Upper lobe of left lung (tissue), 6 donors: ENCODE measurements at regions not wholly inside any gene's neighbourhood (a gene's known extent, or its start where the extent isn't known, plus 50 kb on each side); places are given as distances from the start of the nearest gene placed in this dataset.

ENCODE experiments used
- ATAC-seq, 2 donors: fragments of 200-7000 bp; cut with Tn5 transposase; one replicate each; pipeline ENCODE4 v1.9.1; 2022; ENCODE audit warnings: mild to moderate bottlenecking in 2 of 2, moderate library complexity in 2 of 2; ENCODE audit not compliant: low FRiP score in 2 of 2
- DNase-seq, 2 donors: peaks; one replicate each; pipeline ENCODE4 v3.0.0-alpha.2; 2019 to 2020
- H3K27ac ChIP-seq, 4 donors: fragments of 200-600 bp; sonication (generic); one replicate each; pipeline ENCODE4 v1.5.1; 2016 to 2019
- H3K27me3 ChIP-seq, 4 donors: fragments of 200-600 bp; sonication (generic); one replicate each; pipeline ENCODE4 v1.5.1; 2017 to 2019
- H3K36me3 ChIP-seq, 4 donors: fragments of 200-600 bp; sonication (generic); one replicate each; pipeline ENCODE4 v1.5.1; 2016 to 2019
- H3K4me1 ChIP-seq, 4 donors: fragments of 200-600 bp; sonication (generic); one replicate each; pipeline ENCODE4 v1.5.1; 2018 to 2019
- H3K4me3 ChIP-seq, 4 donors: fragments of 200-600 bp; sonication (generic); one replicate each; pipeline ENCODE4 v1.5.1; 2017 to 2019; ENCODE audit warnings: mild to moderate bottlenecking in 2 of 4, moderate library complexity in 1 of 4
- H3K9me3 ChIP-seq, 4 donors: fragments of 200-600 bp; sonication (generic); one replicate each; pipeline ENCODE4 v1.5.1; 2018 to 2019
- EP300 ChIP-seq, 4 donors: sonication (generic); formaldehyde crosslinking; IDR thresholded peaks; one replicate each; pipeline ENCODE4 v1.5.1; 2017; ENCODE audit warnings: antibody characterized with exemption in 4 of 4, control low read depth in 2 of 4
- POLR2A ChIP-seq, 4 donors: fragments of 450-650 bp; IDR thresholded peaks; one replicate each; pipeline ENCODE4 v1.5.1; 2016 to 2017; ENCODE audit warnings: antibody characterized with exemption in 4 of 4, mild to moderate bottlenecking in 2 of 4
- POLR2AphosphoS5 ChIP-seq, 2 donors: sonication (generic); formaldehyde crosslinking; IDR thresholded peaks; one replicate each; pipeline ENCODE4 v1.5.1; 2017; ENCODE audit warnings: antibody characterized with exemption in 2 of 2
- WGBS, 2 donors: methylation state at CpG; one replicate each; pipeline ENCODE4 v1.1.5; 2017 to 2018; 5-methylcytosine and 5-hydroxymethylcytosine counted together
- TF ChIP-seq, protein P1 (sequence below), 6 experiments: fragments of 450-650 bp in 4 of 6; fragments of 200-600 bp in 2 of 6; sonication (generic) in 2 of 6; IDR thresholded peaks; one replicate each; pipeline ENCODE4 v1.5.1; 2016 to 2019; ENCODE audit warnings: antibody characterized with exemption in 6 of 6
- donor health status: DM: no; HTN: no; CAD: no; lungs with moderate emphysema.
- donor health status: DM: no; HTN: yes; CAD: no; lungs with severe emphysema.

DNA sequence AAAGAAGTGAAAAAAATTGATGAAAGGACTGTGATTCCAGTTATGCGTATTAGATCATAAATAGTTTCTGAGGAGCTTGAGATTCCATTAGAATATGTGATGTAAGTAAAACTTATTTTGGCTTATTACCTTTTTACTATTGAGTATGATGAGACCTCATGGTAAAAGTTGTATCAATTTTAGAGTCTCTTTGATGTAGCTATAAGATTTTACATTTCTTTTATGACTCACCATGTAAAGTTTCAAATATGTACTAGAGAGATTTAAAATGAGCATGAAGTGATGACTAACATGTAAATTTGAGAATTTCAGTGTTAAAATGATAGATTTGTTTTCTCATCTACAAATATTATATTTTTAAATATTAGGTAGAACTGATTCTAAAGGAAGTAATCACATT, 276.5 kb downstream of the OTUD1 start:
- no peak for ATAC-seq
- Histone ChIP-seq H3K4me3 (no peak overlapping the region), H3K4me1 (no peaks in the 10 kb centered on the region), H3K9me3 (no peaks in the 10 kb centered on the region), H3K27ac (no peak overlapping the region), H3K36me3 (no peaks in the 10 kb centered on the region), H3K27me3 (no peaks in the 10 kb centered on the region)
- no peak for TF ChIP-seq POLR2AphosphoS5 (IDR thresholded peaks at IDR 0.05)
- no peak for TF ChIP-seq EP300 (IDR thresholded peaks at IDR 0.05)
- TF ChIP-seq, protein P1, sequence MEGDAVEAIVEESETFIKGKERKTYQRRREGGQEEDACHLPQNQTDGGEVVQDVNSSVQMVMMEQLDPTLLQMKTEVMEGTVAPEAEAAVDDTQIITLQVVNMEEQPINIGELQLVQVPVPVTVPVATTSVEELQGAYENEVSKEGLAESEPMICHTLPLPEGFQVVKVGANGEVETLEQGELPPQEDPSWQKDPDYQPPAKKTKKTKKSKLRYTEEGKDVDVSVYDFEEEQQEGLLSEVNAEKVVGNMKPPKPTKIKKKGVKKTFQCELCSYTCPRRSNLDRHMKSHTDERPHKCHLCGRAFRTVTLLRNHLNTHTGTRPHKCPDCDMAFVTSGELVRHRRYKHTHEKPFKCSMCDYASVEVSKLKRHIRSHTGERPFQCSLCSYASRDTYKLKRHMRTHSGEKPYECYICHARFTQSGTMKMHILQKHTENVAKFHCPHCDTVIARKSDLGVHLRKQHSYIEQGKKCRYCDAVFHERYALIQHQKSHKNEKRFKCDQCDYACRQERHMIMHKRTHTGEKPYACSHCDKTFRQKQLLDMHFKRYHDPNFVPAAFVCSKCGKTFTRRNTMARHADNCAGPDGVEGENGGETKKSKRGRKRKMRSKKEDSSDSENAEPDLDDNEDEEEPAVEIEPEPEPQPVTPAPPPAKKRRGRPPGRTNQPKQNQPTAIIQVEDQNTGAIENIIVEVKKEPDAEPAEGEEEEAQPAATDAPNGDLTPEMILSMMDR (IDR thresholded peaks at IDR 0.05): no peak
- TF ChIP-seq POLR2A (IDR thresholded peaks at IDR 0.05): no peak
- WGBS, 2 donors: 80 to 98% methylated on average over 1 of the region's 1 CpG
- DNase-seq: no peak

DNA sequence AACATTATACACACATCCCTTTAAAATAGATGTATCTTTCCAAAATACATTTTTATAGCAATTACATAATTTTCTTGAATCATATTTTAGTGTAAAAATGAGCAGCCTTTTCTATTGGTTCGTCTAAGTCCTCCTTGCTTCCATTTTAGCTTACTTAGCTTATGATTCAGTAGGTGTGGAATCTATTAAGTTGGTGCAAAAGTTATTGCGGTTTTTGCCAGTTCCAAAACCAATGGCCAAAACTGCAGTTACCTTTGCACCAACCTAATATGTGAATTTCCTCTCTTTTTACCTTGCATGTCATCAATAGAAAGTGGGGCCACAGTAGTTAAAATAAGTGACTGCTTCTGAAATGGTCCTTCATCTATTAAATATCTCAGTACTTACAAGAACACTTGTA, 279.0 kb downstream of the OTUD1 start:
- WGBS, 2 donors: 58 to 66% methylated on average over 2 of the region's 2 CpGs
- no peak overlapping the region for H3K27ac ChIP-seq
- no peaks in the 10 kb centered on the region for H3K9me3 ChIP-seq
- H3K36me3 ChIP-seq: no peaks in the 10 kb centered on the region
- DNase-seq: no peak
- ATAC-seq: no peak
- no peaks in the 10 kb centered on the region for H3K4me1 ChIP-seq
- no peaks in the 10 kb centered on the region for H3K27me3 ChIP-seq
- TF ChIP-seq POLR2AphosphoS5 (IDR thresholded peaks at IDR 0.05) (no peak), POLR2A (IDR thresholded peaks at IDR 0.05) (no peak), EP300 (IDR thresholded peaks at IDR 0.05) (no peak)
- TF ChIP-seq, protein P1 (IDR thresholded peaks at IDR 0.05): no peak
- no peak overlapping the region for H3K4me3 ChIP-seq

DNA sequence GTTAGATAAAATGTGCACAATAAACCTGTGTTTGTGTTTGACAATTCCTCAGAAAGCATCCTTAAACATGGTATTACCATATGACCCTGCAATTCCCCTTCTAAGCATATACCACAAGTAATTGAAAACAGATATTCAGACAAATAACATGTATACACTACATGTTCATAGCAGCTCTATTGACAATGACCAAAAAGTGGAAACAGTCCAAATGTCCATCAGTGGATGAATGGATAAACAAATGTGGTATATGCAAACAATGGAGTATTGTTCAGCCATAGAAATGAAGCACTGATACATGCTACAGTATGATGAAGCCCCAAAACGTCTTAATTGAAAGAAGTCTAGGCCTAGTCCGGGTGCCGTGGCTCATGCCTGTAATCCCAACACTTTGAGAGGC, 280.1 kb downstream of the OTUD1 start:
- Histone ChIP-seq H3K9me3 (no peaks in the 10 kb centered on the region), H3K36me3 (no peaks in the 10 kb centered on the region), H3K27ac (no peak overlapping the region), H3K27me3 (no peaks in the 10 kb centered on the region), H3K4me3 (no peak overlapping the region), H3K4me1 (no peaks in the 10 kb centered on the region)
- 75 to 89% methylated on average over 3 of the region's 3 CpGs for WGBS, 2 donors
- DNase-seq (no peak), ATAC-seq (no peak)
- TF ChIP-seq POLR2AphosphoS5 (IDR thresholded peaks at IDR 0.05): no peak
- TF ChIP-seq EP300 (IDR thresholded peaks at IDR 0.05): no peak
- TF ChIP-seq POLR2A (IDR thresholded peaks at IDR 0.05): no peak
- TF ChIP-seq, protein P1 (IDR thresholded peaks at IDR 0.05): no peak

DNA sequence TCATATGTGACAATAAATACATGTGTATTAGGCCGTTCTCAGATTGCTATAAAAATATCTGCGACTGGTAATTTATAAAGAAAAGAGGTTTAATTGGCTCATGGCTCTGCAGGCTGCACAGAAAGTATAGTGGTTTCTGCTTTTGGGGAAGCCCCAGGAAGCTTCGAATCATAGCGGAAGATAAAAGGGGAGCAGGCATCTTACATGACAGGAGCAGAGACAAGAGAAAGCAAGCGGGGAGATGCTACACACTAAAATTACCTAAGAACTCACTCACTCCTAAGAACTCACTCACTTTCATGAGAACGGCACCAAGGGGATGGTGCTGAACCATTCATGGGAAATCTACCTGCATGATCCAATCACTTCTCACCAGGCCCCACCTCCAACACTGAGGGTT, 284.9 kb downstream of the OTUD1 start:
- DNase-seq (no peak), ATAC-seq (no peak)
- no peaks in the 10 kb centered on the region for H3K27me3 ChIP-seq
- no peak overlapping the region for H3K4me3 ChIP-seq
- TF ChIP-seq POLR2AphosphoS5 (IDR thresholded peaks at IDR 0.05) (no peak), EP300 (IDR thresholded peaks at IDR 0.05) (no peak), POLR2A (IDR thresholded peaks at IDR 0.05) (no peak)
- TF ChIP-seq, protein P1 (IDR thresholded peaks at IDR 0.05): no peak
- H3K4me1 ChIP-seq: no peaks in the 10 kb centered on the region
- H3K27ac ChIP-seq: no peak overlapping the region
- H3K36me3 ChIP-seq: no peaks in the 10 kb centered on the region
- no peaks in the 10 kb centered on the region for H3K9me3 ChIP-seq
- 69 to 82% methylated on average over 6 of the region's 6 CpGs for WGBS, 2 donors

DNA sequence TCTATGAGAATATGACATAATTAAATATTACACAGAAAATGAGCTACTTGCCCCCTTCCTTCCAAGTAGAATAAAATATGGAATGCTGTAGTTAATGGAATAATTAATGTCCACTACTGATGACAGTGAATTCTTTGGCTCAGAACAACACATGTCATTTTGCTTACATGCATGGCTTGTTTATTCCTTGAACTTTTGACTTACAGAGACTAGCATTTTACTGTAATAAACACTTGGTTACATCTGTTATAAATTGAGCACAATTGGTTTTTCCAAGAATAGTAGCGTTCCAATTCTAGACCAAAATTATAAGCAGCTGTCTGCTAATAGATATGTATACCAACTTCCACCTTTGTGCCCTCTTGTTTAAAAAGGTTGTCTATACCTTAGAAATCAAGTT, 286.7 kb downstream of the OTUD1 start:
- Histone ChIP-seq H3K9me3 (peaks cover 0 to under 1% (median 0%) of the 10 kb centered on the region in 4 donors), H3K27me3 (no peaks in the 10 kb centered on the region), H3K4me1 (no peaks in the 10 kb centered on the region), H3K4me3 (no peak overlapping the region), H3K27ac (no peak overlapping the region), H3K36me3 (no peaks in the 10 kb centered on the region)
- WGBS, 2 donors: 74 to 90% methylated on average over 1 of the region's 1 CpG
- DNase-seq (no peak), ATAC-seq (no peak)
- TF ChIP-seq POLR2A (IDR thresholded peaks at IDR 0.05): no peak
- TF ChIP-seq EP300 (IDR thresholded peaks at IDR 0.05): no peak
- no peak for TF ChIP-seq POLR2AphosphoS5 (IDR thresholded peaks at IDR 0.05)
- TF ChIP-seq, protein P1 (IDR thresholded peaks at IDR 0.05): no peak
